GM18499 (cell line): ENCODE measurements at regions not wholly inside any gene's neighbourhood (a gene's known extent, or its start where the extent isn't known, plus 50 kb on each side); places are given as distances from the start of the nearest gene placed in this dataset.

Experiments
- ATAC-seq: cut with Tn5 transposase; IDR thresholded peaks from one replicate; pipeline ENCODE4 v1.9.1; 2021; ENCODE audit warnings: moderate number of reproducible peaks; ENCODE audit not compliant: insufficient read depth, unreplicated experiment

DNA sequence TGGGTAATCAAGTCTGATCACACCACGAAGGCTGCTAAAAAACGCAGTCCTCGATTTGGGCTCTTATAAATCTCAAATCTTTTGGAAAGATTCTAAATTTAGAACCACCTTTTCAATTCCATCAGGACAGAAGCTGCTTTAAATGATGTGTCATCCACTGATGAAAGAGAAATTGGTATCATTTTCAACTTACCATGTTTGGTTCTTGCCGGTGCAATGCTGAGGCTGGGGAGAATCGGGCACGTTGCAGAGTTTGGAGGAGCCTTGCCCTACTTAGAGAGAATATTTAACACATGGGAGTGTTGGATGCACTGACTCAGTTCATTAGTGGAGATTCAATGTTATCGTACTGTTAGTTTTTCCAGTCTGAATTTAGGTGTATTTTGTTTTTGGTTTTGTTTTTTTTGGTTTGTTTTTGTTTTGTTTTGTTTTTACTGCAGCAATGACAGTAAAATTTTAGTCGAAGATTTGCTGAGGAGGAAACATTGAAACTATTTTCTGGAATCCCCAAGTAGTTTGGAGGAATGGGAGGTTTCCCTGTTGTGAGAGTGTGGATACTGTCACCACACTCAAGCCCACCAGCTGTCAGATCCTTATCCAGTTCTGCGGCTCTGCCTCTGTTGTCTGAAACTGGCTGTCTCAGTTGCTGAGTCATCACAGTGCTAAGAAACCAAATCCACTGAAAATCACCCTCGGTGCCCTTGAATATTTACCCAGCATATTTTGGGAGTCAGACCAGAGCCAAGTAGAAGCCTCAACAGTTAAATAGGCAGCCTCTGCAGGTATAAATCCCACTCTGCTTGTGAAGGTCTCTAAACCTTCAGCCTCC is 497.0 kb downstream of the BTBD3 start:
- no peak for ATAC-seq

DNA sequence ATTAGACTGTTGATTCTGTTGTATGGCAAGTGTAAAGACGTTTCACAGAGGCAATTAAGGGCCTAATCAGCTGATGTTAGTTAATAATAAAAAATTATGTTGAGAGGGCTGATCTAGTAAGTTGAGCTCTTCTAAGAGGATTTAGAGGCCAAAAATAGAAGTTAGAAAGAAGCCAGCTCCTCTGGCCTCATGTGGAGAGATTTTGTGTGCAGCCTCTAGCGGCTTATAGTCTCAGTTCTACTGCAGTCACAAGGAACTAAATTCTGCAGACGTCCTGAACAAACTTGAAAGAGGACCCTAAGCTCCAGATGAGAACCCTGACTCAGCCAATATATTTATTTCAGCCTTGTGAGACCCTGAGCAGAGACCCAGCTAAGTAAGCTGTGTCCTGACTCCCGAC is 498.6 kb downstream of the BTBD3 start:
- no peak for ATAC-seq

DNA sequence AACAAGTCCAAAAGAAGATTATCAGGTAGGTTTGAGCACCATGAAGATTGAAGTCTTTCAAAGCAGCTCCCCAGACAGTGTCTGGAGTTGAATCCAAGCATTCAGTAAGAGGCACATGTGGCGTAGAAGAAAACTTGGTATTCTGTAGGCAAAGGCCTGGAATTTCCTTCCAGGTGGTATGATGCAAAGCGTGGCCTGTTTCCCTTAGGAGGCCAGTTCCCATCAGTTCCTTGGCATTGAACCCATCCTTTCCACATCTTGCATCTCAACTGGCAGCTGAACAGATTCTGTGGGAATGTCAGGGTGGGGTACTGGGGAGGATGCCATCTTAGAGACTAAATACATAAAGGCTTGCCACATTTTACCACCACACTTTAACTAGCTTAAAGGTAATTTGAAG is 516.0 kb downstream of the BTBD3 start:
- no peak for ATAC-seq

DNA sequence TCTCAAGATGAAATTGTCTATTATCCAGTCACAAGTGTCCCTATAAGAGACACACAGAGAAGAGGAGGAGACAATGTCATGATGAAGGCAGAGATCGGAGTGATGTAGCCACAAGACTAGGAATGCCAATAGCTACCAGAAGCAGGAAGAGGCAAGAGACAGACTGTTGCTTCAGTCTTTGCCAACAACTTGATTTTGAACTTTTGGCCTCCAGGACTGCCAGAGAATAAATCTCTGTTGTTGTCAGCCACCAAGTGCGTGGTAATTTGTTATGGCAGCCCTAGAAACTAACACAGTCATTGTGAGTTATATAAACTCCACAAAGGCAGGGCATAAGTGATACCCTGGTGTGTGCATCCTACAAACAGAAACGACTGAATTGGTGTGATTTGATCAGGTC is 517.0 kb downstream of the BTBD3 start:
- ATAC-seq = no peak

DNA sequence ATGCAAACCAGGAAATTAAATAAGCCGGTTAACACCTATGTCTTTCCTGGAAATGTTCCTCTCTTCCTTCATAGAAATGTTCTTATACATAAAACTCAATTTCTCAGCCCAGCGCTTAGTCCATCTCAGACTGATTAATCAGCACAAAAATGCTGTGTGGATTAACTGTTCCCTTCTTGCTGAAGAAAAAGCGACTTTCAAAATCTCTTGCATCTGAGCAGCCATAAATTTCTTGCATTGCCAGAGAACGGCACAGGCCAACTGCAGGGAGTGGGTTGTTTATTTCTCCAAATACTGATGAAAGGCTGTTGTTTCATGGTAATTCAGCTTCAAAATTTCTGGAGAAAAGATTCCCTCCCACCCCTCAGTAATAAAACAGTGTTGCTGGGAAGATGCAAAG is 517.6 kb downstream of the BTBD3 start:
- no peak for ATAC-seq

DNA sequence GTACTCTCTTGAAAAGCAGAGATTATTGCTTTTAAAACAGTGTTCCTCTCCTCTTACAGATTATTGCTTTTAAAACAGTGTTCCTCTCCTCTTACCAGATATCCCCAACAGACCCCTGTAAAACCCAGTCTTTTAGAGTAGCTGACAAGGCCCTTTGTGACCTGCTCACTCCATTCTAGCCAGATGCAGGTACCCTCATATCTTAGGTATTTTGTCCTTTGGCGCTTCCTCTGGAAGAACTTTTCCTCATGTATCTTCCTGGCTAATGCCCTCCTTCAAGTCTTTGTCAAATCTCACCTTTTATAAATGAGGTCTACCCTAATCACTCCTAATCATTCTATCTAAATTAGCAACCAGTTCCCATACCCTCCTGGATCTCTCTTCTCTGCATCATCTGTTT is 536.0 kb downstream of the BTBD3 start:
- no peak for ATAC-seq

DNA sequence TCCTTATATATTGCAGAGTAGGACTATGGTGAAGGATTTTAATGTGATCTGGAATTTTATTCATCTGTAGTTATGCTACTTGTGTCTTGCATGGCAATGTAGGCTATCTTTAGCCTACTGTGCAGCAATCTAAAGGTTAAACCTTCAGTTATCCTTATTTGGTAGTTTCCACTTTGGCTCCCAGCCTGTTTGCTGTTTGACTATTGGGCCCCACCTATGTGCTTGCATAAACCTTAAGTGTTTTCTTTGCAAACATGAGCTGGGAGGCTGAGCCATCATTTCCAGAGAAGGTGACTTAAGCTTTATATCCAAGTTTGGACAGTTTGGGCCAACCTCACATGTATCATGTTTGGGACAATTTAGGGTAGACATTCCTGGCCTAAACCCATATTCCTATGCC is 537.5 kb downstream of the BTBD3 start:
- ATAC-seq = no peak

DNA sequence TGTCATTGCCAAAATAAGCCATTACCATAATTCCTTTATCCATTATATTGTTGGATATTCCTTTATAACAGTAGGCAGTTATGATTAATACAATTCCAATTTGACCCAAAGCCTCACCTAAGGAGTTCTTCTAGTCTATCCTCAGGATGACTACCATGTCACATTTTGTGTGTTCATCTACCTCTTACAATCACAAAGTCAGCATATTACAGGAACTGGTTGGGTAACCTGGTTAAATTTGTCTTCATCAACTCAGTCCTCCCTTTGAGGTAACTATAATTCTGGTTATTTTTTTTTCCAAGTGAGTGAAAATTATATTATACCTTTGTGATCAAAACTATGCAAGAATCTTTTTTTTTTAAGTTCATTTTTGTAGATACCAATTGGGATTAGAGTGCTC is 540.5 kb downstream of the BTBD3 start:
- no peak for ATAC-seq

DNA sequence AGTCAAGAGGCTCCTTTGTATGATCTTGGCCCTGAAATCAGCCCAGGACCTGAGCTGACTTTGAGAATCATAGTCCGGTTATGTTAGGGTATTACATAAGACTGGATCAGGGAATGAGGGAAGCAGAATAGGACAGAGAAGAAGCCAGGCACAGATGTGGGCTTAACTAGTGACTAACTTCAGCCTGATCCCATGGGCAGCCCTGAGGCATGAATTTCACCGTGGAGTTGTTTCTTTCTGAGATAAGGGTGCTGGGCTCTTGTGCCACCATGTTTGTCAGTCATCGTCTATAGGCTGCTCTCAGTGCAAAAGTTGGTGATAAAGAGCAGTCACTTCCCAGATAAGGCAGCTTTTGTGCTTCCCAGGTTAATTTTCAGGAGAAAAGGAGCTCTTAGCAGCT is 544.7 kb upstream of the SPTLC3 start:
- ATAC-seq = no peak

DNA sequence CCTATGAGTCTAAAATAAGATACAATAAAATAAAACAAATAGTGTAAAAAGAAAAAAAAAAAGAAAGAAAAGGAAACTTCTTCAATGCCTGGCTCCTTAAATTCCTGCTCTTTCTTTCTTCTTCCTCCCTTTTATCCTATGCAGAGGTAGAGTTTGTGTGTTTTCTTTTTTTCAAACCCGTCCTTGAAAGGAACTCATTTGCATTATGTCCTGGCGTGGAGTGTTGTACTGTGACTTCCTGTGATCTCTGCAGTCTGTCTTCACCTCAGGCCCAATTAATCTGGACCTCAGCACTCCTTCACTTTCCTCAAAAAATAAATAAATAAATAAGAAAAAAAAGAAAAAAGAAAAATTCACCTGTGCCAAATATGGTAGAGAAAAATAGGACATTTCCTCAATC is 541.9 kb upstream of the SPTLC3 start:
- ATAC-seq = no peak

DNA sequence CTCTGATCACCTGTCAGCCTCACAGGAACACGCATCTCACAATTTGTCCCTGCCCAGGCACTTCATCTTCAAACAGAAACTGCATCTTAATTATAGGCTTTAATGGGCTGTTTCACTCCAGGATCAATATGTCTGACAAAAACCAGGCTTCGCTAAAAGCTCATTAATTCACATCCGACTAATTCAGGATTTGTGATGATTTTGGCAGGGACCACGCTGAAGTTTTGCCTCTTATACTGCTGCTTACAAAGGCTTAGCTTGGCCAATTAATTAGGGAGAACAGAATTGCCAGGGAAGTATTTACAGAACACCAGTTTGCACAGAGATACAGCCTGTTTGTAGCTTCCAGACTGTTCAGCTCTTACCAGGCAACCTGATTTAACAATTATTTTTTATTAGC is 541.0 kb upstream of the SPTLC3 start:
- ATAC-seq = no peak

DNA sequence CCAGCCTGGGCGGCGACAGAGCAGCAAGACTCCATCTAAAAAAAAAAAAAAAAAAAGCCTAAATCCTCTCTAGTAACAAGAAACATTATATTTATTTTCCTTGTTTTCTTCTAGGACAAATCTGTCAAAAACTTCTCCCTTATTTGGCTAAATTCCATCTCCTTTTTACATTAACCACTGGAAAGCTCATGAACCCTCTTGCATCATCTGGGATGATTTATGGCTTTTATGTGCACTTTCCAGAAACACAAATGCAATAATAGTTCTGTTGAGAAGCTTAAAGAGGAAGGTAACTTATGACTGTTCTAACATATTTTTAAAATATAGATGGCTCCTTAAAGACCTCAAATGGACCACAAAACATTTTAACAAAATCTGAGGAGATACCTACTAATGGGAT is 526.1 kb upstream of the SPTLC3 start:
- ATAC-seq = no peak

DNA sequence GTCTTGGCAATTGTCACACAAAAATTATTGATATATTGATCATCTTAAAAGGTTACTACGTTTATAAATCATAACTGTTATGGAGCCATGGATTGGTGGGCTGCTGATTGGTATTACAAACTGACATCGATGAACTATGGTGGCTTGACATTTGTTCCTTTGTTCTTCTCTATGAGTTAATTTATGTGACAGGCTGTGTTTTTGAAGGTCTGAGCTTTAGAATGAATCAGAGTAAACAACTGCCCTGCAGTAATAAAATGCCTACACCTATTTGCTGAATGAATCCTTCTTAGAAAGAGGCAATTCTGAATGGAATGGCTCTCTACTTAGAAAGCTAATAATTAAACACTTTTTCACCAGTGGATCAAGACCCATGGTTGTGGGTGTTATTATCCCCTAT is 506.3 kb upstream of the SPTLC3 start:
- ATAC-seq = no peak

DNA sequence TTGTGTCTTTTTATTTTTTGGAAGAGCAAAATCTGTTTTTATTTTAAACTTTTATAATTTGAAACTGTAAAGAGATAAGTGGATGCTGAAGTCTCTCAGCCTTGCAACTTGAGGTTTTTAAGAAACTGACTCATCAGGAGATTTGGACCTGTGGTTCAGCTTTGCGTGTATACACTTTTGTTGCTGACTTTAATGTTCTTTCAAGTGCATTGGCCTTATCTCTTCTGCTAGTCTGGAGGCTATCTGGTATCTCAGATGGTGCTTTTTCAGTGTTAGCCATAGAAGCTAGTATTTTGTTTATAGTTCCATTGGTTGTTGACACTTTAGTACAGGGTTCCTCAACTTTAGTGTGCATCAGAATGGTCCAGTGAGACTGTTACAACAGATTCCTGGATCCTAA is 504.0 kb upstream of the SPTLC3 start:
- no peak for ATAC-seq

DNA sequence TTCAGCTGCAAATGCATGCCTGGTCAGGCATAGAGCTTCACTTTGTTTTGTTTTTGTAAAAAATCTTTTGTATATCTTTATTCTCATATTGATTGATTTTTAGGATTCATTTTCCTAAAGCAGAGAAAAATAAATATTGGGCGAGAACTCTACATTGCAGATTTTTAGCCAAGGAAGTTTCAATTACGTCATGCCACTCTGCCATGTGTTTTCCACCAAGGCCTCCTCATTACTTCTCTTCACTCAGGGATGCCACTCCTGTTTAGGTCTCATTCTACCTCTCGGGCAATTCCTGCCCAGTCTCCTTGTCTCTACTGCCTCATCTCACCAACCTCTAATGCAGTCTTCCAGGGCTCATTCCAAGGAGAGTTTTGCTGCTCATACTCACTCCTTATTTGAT is 497.3 kb upstream of the SPTLC3 start:
- ATAC-seq = no peak

DNA sequence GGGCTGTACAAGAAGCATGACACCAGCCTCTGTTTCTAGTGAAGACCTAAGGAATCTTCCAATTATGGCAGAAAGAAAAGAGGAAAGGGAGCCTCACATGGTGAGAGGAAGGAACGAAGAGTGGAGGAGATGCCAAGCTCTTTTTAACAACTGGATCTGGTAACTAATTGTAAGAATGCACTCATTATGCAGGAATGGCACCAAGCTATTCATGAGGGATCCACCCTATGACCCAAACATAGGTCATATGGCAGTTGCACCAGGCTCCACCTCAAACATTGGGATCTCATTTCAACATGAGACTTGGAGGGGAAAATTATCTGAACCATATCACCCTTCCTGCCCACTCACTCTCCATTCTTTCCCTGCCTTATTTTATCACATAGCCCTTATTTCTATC is 496.0 kb upstream of the SPTLC3 start:
- ATAC-seq = no peak

DNA sequence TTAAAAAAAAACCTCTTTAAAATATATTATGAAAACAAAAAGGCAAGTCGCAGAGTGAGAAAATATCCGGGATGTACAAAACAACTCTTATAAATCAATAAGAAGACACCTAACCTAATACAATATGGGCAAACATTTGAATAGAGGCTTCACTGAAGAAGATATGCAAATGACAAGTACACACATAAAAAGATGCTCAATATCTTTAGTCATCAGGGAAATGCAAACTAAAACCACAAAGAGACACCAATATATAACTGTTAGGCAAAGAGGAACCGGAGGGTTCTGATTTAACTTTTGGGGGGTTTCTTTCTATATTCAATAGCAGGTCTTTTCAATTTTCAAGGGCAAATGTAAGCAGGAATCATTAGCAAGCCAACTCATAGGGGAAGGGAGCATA is 480.7 kb upstream of the SPTLC3 start:
- ATAC-seq = no peak

DNA sequence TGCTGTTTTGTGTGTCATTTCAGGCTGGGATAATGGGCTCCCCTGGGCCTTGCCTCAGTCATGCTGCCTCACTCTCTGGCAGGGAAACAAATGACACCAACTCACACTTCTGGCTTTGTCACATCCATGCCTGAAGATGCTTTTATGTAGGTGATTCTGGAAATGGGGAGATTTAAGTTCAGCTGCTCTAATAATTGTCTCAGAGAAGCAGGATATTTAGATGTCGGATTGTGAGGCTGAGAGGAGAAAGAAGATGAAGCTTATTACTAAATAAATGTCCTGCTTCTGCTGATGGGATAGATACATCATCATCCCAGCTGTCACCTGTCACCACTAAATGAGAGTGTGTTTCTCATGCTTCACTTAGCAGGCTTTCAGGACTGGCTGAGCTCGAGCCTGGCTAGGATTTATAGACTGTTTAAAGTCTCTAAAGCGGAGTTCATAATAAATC is 480.2 kb upstream of the SPTLC3 start:
- no peak for ATAC-seq

DNA sequence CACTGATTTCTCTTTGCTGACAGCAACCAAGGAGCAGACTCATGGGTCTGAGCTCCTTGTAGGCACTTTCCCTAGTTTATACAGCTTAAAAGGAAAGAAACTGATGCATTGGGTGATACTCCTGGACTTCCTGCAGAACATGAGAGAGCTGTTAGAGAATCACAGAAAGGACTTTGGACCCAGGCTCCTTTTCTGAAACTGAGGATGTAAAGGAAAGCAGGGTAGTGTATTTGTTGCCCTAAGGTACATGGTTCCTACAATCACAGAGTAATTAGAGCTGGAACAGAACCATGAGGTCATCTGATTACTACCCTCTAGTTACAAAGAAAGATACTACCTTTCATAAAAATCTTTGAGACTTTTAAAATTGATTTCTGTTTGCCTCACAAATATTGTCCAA is 477.1 kb upstream of the SPTLC3 start:
- no peak for ATAC-seq

DNA sequence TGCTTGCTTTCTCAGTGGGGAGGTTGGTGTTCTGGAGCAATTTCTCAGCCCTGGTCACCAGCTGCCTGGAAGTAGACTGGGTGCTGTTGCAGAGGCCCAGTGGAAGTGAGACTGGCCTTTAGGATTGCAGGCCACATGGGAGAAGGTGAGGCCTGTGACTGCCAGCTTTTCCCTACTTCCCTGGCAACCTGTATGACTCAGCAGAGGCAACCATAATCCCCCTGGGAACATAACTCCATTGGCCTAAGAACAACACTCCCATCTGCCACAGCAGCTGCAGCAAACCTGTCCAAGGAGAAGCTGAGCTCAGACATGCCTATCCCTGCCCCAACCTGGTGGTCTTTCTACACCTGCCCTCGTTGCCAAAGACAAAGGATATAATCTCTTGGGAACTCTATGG is 473.5 kb upstream of the SPTLC3 start:
- no peak for ATAC-seq

DNA sequence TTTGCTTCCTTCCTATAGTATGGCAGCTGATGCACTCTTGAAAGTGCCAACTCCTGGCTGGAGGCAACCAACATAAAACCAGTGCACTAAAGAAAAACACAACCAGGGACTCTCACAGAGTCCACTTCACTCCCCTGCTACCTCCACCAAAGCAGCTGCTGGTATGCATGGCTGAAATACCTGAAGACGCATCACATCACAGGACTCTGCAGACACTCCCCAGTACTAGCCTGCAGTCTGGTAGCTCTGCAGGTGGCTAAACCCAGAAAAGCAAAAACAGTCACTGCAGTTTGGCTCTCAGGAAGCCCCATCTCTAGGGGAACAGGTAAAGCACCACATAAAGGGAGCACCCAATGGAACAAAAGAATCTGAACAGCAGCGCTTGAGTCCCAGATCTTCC is 473.0 kb upstream of the SPTLC3 start:
- ATAC-seq = no peak

DNA sequence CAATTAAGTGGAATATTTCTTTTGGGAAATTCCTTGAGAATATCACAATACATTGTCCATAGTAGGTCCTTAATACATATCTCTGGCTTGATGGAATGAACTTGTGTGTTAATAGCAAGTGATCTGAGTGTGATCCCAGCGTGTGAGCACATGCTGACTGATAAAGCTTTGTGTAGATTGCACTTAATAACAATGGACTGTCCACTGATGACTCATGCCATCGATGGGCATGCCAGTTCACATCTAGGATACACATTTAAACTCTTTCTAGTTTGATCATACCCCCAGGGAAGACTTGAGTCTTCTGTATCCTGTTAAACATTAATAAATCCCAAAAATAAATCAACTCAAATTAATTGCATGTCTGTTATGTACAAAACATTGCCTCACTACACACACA is 454.3 kb upstream of the SPTLC3 start:
- ATAC-seq = no peak

DNA sequence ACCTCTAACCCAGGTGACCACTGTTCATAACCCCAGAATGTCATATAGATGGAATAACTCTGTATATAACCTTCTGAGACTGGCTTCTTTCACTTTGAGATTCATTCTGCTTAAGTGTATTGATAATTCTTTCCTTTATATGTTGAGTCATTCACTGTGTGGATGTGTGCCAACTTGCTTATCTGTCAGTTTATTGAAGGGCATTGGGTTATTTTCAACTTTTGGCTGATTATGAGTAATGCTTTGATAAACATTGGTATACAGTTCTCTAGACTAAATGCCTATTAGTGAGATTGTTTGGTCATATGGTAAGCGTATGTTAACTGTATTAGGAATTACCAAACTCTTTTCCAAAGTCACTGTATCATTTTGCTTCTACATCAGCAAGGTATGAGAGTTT is 453.4 kb upstream of the SPTLC3 start:
- no peak for ATAC-seq
